DMS53 treated with DMSO at 0.1 percent for 48 hours (cell line): ENCODE measurements at regions not wholly inside any gene's neighbourhood (a gene's known extent, or its start where the extent isn't known, plus 50 kb on each side); places are given as distances from the start of the nearest gene placed in this dataset.
"Not testable (repeated sequence)": the region's sequence is repeated elsewhere in the genome, so short reads cannot be mapped to it uniquely, and the experiment has no call there.

Source experiments
- DNase-seq: peaks from one replicate; lab custom pipeline; 2025; ENCODE audit not compliant: unreplicated experiment; lab: John Stamatoyannopoulos, UW

- no peak for DNase-seq
Observed at GRCh38 chr14:71384007-71384845, 477.0 kb downstream of the PCNX1 start.

GRCh38 chr14:71387753-71388152 is 480.5 kb downstream of the PCNX1 start:
- DNase-seq = no peak

- DNase-seq = no peak
Observed at GRCh38 chr14:71388336-71388735, 481.1 kb downstream of the PCNX1 start.

- no peak for DNase-seq
Observed at GRCh38 chr14:71388862-71389261, 481.6 kb downstream of the PCNX1 start.

- DNase-seq = no peak
Observed at GRCh38 chr14:71394386-71394785, 487.1 kb downstream of the PCNX1 start.

- DNase-seq = no peak
Observed at GRCh38 chr14:71395151-71395604, 487.9 kb downstream of the PCNX1 start.

- no peak for DNase-seq
Observed at GRCh38 chr14:71395636-71396035, 488.4 kb downstream of the PCNX1 start.

GRCh38 chr14:71396050-71396677 is 488.9 kb downstream of the PCNX1 start:
- DNase-seq = no peak

GRCh38 chr14:71397371-71397770 is 490.1 kb downstream of the PCNX1 start:
- no peak for DNase-seq

GRCh38 chr14:71398450-71398849 is 491.2 kb downstream of the PCNX1 start:
- DNase-seq = no peak

- no peak for DNase-seq
Observed at GRCh38 chr14:71399057-71399487, 491.8 kb downstream of the PCNX1 start.

- no peak for DNase-seq
Observed at GRCh38 chr14:71400871-71401321, 493.6 kb downstream of the PCNX1 start.

GRCh38 chr14:71402415-71402814 is 495.2 kb downstream of the PCNX1 start:
- not testable (repeated sequence) for DNase-seq

GRCh38 chr14:71403656-71404055 is 496.4 kb downstream of the PCNX1 start:
- peak; percentile 25 for DNase-seq

GRCh38 chr14:71405676-71406075 is 498.4 kb downstream of the PCNX1 start:
- no peak for DNase-seq

- DNase-seq = no peak
Observed at GRCh38 chr14:71408362-71409030, 501.2 kb downstream of the PCNX1 start.

GRCh38 chr14:71410578-71411284 is 503.5 kb downstream of the PCNX1 start:
- DNase-seq = no peak

GRCh38 chr14:71411285-71411595 is 504.0 kb downstream of the PCNX1 start:
- DNase-seq = no peak

- no peak for DNase-seq
Observed at GRCh38 chr14:71411738-71412137, 504.5 kb downstream of the PCNX1 start.

GRCh38 chr14:71414631-71415403 is 507.6 kb downstream of the PCNX1 start:
- DNase-seq = no peak

GRCh38 chr14:71415404-71415690 is 508.1 kb downstream of the PCNX1 start:
- DNase-seq = no peak
